HCEC 1CT (cell line): ENCODE measurements at regions not wholly inside any gene's neighbourhood (a gene's known extent, or its start where the extent isn't known, plus 50 kb on each side); places are given as distances from the start of the nearest gene placed in this dataset.

ENCODE experiments used
- DNase-seq: peaks from one replicate; pipeline ENCODE4 v3.0.0-alpha.2; 2017

DNA sequence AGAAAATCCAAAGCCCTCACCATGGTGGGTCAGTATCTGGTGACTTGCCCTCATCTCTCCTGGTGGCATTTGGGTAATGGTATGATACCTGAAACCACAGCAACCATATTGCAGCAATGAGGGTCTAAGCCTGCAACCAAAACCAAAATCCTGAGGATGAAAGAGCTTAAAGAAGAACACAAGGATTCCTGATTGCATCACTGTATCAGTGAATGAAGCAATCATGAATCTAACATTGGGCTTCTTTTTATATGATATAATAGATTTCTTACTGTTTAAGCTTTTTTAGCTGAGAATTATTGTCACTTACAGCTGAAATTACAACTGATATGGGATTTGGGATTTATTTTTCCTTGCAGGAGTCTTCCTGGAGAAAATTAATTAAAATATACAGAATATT lies 269.9 kb downstream of the MEF2C start:
- DNase-seq, result no peak

DNA sequence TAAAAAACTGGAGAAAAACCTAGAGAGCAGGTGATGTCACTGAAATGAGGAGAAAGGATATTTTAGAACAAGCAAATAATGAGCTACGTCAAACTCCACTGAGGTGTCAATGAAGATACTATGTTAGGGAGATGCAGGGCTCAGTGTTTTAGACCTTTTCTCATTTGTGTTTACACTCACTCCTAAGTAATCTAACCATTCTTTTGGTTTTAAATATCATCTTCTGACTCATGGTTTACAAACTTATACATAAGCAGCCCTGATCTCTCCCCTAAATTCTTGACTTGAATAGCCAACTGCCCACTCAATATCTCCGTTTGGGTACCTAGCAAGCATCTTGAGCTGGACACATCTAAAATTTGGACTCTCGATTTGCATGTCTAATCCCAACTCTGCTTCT lies 272.4 kb downstream of the MEF2C start:
- no peak for DNase-seq

DNA sequence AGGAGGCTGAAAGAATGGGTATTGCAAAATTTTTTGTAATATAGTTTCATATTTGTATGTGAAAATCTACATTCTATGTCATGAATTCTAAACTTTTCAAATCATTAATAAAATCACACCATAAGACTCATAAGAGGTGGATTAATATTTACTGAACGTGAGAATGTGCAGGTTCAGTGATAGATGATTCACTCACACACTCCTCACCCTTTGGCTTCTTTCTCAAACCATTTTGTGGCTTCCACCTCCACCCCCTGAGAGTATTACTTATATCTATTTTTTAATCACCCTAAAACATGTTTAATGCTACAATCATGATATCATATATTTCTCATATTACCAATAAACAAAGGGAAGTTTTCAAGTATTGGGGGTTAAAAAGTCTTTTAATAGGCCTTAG lies 275.5 kb downstream of the MEF2C start:
- DNase-seq, result no peak

DNA sequence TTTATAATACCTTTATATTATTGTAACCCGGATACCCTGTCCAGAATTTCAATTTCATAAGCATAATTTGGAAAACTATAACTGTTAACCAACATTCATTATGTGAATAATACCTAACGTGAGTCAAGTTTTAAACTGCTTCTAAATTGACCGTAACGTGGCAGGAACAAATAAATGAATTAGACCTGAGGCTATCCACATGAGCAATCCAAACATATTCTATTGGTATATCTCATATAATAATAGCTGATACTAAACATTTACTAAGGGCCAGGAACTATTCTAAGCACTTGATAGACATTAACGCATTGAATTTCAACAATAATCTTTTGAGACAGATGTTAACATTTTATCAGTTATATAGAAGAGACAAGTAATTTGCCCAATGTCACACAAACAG lies 276.4 kb downstream of the MEF2C start:
- DNase-seq, result no peak

DNA sequence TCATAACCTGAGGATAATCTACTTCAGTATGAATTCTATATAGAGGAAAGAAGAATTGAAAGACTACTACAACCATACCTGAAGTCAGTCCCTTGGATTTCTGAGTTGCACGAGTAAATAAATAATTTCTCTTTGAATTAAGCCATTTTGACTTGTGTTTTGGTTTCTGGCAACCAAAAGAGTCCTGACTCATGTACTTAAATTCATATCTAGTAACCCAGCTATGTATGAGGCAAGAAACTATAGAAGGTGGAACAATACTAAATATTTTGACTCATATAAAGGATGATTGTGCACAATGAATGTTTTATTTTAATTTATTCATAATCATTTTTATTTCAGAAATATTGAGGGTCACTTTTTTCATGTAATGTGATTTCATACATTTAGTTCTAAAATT lies 276.8 kb downstream of the MEF2C start:
- DNase-seq, result no peak

DNA sequence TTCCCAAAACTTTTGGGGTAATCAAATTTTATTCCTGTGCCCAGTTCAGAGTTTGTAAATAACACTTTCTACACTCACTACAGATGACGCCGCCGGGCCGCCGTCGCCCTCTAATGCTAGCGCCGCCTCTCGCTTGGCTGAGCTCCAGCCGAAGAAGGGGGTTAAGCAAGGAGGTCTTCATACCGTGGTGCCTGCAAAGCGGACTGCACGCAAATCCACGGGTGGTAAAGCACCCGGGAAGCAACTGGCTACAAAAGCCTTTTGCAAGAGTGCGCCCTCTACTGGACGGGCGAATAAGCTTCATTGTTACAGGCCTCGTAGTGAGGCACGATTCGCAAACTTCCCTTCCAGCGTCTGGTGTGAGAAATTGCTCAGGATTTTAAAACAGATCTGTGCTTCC lies 280.4 kb downstream of the MEF2C start:
- DNase-seq, result no peak

DNA sequence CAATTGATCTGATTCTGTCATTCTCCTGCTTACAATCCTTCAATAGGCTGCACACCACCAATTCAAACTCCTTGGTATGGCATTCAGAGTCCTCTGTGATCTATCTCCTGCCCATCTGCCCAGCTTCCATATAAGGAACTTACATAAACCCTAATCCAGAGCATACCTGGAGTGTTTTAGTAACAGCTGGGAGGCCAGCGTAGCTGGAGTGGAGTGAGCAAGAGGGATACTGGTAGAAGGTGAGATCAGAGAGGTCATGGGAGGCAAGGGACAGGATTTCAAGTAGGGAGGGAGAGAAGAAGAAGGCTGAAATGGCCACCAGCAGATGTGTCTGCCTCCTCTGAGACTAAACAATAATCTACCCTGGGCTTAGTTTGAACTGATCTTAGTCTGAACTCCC lies 288.5 kb downstream of the MEF2C start:
- no peak for DNase-seq

DNA sequence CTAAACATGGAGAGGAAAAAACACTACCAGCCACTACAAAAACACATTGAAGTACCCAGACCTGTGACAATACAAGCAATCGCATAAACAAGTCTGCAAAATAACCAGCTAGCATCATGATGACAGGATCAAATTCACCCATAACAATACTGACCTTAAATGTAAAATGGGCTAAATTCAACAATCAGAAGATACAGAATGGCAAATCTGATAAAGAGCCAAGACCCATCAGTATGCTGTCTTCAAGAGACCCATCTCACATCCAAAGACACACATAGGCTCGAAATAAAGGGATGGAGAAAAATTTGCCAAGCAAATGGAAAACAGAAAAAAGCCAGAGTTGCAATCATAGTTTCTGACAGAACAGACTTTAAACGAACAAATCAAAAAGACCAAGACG lies 294.4 kb downstream of the MEF2C start:
- no peak for DNase-seq

DNA sequence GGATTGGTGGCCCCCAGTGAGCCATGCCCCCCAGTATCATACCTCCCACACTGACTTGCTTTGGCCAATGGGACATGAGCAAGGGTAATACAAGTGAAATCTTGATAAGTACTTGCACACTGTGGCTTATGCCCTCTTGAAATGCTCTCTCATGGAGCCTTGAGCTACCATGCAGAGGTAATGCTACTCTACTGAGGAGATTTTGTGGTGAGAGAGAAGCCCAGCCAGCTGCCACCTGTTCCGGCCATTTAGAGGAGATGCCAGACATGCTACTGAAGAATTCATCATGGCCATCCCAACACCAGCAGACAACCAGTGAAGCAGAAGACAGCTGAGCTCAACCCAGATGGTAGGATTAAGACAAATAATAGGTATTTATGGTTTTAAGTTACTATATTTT lies 299.5 kb downstream of the MEF2C start:
- no peak for DNase-seq

DNA sequence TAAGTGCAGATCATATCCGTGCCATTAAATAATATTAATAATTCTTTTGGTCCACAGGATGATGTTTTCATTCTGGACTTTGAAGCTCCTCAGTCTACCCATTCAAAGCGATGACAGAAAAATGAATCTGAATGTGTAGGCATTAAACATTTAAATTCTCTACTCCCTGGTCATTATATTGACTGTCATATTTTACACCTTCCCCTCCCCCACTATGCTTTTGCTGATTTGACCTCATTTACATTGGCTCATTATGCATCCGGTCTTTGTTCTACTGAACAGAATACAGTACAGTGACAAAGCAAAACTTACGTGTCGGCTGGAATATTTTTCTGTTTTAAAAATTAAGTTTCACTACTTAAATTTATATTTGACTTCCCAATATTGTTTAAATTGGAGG lies 289.7 kb upstream of the TMEM161B start:
- no peak for DNase-seq

DNA sequence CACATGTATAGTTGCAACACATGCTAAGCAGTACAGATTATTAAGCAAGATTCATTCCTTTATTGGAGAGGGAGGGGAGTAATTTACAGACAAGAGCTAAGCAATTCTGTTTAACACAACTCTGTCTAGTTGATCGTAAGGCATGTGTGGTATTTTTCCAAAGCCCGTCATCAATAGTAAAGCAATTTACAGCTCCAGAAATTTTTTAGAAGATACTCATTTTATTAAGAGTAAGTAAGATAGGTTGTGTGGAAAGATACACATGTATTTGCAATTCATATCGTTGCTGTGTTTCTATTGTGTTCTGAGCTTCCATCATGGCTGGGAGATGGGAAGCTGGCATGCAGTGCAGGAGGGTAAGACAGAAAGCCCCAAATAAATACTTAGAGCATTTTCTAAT lies 289.2 kb upstream of the TMEM161B start:
- DNase-seq, result no peak

DNA sequence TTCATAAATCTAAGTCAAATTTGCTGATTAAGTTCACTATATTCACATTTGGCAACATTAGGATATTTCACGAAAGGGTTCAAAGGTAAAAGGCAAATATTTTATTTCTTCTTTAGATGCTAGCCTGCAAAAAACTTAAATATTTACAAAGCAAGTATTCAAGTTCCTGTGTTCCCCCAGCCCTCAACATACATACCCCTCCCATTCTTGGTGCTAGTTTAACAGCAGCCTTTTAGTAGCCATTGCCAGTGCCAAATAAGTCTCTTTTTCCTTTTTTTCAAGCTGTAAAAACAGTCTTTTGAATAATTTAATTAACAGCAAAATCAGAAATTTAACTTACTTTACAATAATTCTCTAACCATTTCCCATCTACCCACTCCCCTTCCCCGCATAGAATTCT lies 288.5 kb upstream of the TMEM161B start:
- DNase-seq, result no peak

DNA sequence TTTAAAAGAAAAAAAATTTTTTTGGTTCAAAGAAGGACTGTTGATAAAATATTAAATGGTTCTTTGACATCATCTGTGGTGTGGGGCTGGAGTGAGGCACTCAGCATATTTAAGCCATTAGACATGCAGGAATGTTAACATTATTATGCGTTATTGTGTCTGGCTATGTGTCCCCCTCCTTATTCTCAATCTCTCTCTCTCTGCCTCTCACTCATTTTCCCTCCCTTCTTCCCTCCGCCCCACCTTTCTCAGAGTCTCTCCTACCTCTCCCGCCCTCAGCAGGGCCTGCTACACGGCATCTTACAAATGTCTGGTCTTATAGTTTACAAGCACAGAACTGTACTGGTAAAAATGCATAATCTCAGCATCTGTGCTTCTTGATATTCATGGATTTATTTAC lies 287.8 kb upstream of the TMEM161B start:
- DNase-seq, result no peak

DNA sequence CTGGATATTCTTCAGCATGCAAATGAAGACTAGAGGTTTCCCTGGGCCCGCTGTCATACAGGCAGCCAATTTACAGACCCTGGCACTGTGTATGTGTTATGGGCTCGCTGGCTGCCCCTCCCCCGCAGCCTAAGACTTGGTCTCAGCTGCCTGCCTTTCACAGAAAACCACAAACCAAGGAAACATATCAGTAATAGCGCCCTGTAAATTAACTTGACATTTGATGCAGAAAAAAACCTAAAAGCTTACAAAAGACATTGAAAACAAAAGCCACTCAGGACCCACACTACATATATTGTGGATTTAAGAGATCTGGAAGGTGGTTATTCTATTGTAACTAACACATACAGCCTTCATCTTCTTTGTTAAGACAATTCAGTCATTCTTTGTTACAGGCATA lies 287.0 kb upstream of the TMEM161B start:
- DNase-seq, result no peak

DNA sequence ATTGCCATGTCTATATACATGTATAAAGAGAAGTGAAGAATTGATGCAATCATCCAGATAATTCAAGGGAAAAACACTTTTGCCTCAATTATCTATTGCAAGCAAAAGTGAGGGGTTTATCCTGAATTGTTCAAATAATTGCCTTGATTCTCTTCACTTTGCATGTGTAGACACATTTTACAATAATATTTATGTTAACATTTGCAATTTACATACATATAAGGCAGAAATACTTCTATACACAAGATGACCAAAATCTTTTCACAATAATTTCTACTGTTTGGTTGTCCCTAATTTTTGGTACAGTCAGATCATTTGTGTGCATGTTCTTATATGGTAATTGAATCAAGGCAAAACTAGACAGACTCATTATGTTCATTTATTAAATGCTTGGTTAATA lies 285.3 kb upstream of the TMEM161B start:
- DNase-seq, result no peak

DNA sequence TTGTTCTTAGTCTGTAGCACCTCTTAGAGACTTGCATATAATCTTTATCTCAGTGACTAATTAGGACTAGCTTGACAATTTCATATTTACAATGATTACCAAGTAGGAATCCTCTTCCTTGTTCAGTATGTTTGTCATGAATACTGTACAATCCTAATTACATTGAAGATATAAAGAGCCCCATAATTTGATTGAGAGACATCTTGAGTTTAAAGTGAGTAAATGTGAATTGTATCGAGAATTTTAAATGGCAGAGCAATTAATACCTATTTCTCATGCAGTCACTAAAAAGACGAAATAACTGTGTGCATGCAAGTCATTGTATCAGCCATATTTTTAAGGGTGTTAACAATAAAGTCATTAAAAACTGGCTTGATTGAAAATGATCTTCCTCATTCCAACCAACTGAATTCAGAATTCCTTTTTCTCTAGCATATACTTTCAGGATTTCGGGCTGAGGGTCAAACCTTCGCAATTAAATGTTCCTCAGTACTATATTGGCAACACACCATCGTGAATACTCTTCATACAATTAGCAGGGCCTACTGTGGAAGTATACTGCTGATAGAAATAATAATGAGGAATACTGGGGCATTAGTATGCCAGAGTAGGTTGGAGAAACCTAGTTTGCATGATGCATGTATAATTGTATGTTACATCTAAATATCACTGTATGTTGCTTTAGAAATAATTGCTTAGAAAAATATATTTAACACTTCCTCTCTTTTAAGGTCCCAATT lies 284.7 kb upstream of the TMEM161B start:
- no peak for DNase-seq

DNA sequence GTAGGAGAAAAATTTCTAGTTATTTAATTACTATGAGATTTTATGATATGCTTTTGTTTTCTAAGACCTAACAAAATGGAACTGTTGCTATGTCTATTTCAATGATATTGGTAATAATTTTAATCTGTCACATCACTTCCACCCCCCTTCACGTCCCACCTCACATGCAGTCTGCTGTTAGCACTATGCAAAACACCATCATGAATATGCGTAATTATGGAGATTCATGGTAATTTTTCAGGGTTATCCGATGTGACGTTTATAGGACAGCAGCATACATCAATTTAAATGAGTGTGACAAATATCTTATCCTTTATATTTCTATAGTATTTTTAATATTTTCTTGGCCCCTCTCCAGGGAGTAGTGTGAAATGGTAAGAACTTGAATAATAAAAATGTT lies 283.8 kb upstream of the TMEM161B start:
- no peak for DNase-seq

DNA sequence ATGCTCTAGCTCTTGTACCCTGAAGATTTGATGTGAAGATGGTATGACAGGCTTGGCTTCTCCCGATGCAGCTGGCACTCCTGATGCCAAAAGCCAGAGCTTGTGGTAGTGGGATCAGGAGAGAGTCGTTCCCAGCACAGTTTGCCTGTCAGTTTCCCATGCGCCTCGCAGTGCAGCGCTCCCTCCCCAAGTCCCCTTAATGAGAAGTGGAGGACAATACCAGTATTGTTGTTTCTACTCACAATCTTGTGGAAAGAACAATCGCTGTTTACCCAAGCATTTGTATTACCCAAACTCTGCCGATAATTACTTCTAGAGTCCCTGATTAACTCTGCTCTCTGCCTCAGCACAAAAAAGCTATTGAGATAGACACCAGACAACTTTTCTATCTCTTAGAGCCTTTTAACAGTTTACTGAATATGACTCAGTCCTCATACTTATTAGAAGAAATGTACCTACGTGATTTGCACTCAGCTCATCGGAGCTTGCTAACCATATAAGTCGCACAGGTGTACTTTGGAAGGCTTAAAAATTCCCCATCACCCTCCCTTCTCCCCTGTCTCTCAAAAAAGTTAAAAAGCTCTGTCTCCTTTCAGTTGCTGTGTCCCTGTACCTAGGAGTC lies 283.2 kb upstream of the TMEM161B start:
- no peak for DNase-seq

DNA sequence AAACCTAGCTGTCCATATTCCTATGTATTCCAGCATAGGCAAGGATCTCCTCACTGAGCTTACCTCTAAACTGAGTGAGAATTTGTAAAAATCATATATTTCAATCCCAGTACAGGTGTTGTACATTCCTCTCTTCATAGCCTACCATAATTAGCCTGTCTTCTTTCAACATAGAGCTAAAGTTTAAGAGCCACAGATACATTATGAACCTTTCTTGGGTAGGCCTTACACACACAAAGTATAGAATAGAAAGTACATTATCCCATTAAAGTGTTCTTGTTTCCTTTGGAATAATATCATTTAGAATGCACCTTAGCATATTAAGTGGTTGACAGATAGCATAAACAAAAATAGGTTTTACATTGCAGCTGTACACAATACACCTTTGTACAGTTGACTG lies 282.1 kb upstream of the TMEM161B start:
- no peak for DNase-seq

DNA sequence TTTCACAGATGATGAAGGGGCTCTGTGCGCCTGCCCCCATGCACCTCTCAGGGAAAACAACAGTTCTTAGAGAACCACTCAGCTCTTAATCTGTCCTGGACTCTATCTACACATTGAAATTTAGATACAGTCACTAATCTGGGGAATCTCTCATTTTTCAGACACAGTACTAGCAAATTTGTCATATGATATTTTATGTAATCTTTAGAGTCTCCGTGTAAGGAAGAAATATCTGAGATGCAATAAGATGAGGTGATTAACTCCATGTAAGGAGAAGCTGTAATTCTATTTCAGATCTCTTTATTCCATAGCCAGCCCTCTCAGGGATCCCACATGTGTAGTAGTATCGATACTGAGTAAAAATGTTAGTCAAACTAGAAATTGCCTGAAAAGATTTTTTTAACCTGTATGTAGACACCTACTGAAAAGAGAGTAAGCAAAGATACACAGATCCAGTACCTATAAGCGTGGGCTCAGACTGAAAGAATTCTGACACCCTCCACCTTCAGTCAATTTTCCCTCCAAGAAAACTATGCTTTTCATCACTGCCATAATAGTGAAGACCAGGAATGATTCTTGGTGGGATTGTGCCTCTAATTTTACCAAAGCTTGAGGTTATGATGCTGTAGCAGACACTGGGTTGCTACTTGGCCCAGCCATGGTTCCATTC lies 279.6 kb upstream of the TMEM161B start:
- DNase-seq, result no peak

DNA sequence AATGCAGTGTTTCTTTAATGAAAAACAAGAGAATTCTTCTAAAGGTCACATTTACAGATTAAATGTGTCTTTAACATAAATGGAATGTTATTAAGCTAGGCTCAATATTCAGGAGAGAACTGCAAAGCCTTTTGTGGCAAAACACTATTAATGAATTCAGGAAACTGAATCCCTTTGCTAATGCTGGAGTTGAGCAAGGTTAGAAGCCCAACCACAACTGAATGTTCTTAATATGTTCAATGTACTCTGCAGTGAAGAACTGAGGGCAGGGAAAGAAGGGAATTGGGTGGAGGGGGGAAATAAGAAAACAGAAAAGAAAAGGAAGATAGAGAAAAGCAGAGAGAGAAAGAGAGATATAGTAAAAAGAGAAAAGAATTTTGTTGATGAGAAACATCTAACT lies 276.7 kb upstream of the TMEM161B start:
- no peak for DNase-seq

DNA sequence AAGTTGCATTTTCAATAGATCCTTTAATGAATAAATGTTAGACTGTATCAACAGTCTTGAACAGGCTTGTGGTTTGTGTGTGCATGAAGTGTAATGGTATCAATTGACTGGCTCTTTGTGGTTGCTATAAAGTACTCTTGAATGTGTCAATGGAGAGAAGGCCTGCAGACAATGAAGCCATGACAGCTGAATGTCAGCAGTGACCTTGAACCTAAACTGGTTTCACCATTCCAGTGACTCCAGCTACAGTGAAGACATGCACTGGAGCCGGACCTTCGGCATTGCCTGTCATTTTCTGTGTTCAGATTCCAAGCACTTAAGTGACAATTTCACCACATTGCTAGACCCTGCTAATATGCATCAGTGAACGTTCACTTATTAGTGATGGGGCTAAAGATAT lies 276.0 kb upstream of the TMEM161B start:
- DNase-seq, result no peak

DNA sequence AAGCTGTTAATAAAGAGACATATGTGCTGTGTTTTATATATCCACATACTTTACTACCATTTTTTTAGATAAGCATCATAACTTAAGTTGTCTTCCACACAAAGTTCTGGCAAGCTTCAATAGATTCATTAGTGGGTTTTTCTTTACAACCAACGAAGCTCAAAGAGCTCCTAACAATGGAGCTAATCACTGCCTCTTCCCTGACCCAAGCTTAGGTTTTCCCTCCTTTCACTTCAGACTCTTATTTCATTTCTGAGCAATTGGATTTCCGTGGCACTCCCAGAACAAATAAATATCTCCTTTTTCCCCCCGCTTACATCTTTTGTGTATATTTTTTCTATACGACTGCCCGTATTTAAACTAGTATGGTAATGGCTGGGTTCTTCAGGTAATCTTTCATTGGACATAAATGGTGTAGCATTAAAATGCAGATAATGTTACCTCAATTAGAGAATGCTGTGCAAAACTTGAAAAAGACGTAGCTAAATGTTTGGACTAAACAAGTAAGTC lies 275.5 kb upstream of the TMEM161B start:
- no peak for DNase-seq

DNA sequence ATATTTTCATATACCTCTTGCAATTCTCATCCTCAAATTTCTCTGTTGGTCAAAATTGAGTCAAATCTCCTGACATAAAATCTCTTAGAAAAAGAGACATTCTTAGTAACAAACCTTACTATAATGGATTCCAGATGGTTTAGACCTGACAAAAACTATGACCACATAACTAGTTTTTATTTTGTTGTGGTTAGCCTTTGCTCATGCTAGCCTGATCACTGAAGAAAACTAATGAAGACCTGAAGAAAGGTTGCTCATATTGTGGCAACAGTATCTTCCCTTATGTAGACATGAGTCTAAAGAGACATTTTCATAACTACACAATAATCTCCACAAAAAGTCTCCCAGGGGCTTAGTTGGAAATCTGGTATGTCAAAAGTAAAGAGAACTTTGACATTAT lies 274.1 kb upstream of the TMEM161B start:
- no peak for DNase-seq
